Ovary (tissue), 3 donors: ENCODE measurements at regions not wholly inside any gene's neighbourhood (a gene's known extent, or its start where the extent isn't known, plus 50 kb on each side); places are given as distances from the start of the nearest gene placed in this dataset.

Source experiments
- CTCF ChIP-seq, 3 donors: fragments of 450-650 bp in 2 of 3; fragments of 200-600 bp in 1 of 3; IDR thresholded peaks; one replicate each; pipeline versions ENCODE4 v1.5.1 to v1.8.0; 2016 to 2022; ENCODE audit warnings: antibody characterized with exemption in 3 of 3, mild to moderate bottlenecking in 1 of 3
- EP300 ChIP-seq: sonication (generic); formaldehyde crosslinking; IDR thresholded peaks from one replicate; pipeline ENCODE4 v1.6.1; 2017; ENCODE audit warnings: antibody characterized with exemption
- donor health status: DM: no; HTN: no; CAD: no.

- TF ChIP-seq CTCF (IDR thresholded peaks at IDR 0.05) (no peak), EP300 (no peak)
Observed at GRCh38 chr13:93080166-93080565, 146.4 kb upstream of the GPC6 start.
